Activated naive CD8-positive, alpha-beta T cell (primary cell): ENCODE measurements at regions not wholly inside any gene's neighbourhood (a gene's known extent, or its start where the extent isn't known, plus 50 kb on each side); places are given as distances from the start of the nearest gene placed in this dataset.
A peak's percentile ranks its signal among the peaks of the same experiment; 100 is the strongest.

ENCODE experiments used
- H3K27ac Mint-ChIP-seq: one replicate; pipeline ENCODE4 v1.8.0; 2021; ENCODE audit warnings: mixed read lengths
- H3K27me3 Mint-ChIP-seq: one replicate; pipeline ENCODE4 v1.8.0; 2021; ENCODE audit warnings: mixed read lengths
- H3K36me3 Mint-ChIP-seq: one replicate; pipeline ENCODE4 v1.8.0; 2021; ENCODE audit warnings: mixed read lengths
- H3K4me1 Mint-ChIP-seq: one replicate; pipeline ENCODE4 v1.8.0; 2021; ENCODE audit warnings: low read depth, mixed read lengths
- H3K4me3 Mint-ChIP-seq: one replicate; pipeline ENCODE4 v1.8.0; 2021; ENCODE audit warnings: mild to moderate bottlenecking, mixed read lengths
- H3K9me3 Mint-ChIP-seq: one replicate; pipeline ENCODE4 v1.8.0; 2021; ENCODE audit warnings: low read depth, mixed read lengths

DNA sequence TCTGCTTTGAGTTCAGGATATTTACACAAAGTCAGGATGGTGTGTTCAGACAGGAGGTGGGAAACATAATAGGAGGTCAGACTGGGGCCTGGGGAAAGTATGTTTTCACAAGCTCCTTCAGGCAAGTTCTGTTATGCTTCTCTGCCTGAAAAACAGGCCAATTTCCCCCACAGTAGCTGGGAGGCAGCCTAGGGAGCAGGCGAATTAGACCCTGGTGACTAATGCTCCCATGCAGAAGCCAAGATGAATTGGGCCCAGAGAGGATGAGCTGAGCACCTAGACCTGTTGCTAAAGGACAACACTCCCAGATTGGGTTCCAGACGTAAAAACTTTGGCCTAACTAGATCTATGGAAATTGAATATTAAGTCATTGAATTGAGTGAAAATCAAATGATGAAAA, 142.2 kb upstream of the MAP3K7 start:
- Mint-ChIP-seq H3K27me3 (peaks cover 4% of the 10 kb centered on the region), H3K36me3 (no peaks in the 10 kb centered on the region), H3K27ac (no peak overlapping the region), H3K4me3 (no peak overlapping the region), H3K9me3 (no peaks in the 10 kb centered on the region), H3K4me1 (no peaks in the 10 kb centered on the region)

DNA sequence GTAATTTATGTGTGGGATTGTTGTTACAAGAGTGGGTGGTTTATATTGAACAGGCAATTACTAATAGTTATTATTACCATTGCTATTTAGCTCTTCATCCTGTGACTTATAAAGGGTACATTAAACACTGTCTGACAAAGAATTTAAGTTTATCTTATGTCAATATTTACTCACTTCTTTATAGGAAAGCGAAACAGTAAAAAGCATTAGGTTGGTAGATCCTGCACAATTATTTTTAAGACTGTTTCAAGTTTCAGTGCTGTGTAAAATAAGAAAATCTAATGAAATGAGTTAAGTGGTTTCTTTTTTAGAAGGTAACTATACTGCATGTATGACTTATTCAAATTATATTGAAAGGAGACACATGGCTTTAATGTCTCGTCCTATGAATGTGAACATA, 135.8 kb upstream of the MAP3K7 start:
- Mint-ChIP-seq H3K4me1 (no peaks in the 10 kb centered on the region), H3K27me3 (peaks cover 5% of the 10 kb centered on the region), H3K9me3 (no peaks in the 10 kb centered on the region), H3K4me3 (no peak overlapping the region), H3K27ac (no peak overlapping the region), H3K36me3 (no peaks in the 10 kb centered on the region)

DNA sequence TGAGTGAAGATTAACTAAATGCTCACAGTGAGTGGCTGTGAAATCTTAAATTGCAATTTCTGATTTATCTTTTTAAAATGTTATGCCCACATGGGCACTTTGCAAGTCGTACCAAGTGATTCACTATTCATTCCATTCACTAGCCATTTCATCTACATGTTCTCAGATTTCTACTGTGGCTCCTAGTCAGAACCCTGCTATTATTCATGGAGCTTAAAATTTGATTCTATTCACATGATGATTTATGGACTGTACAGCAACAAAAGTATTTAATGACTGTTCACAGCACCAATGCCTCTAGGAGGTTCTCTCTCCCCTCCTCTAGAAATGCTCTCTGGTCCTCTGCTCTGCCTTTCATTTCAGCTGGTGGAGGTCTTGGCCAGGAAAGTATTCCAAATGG, 133.5 kb upstream of the MAP3K7 start:
- Mint-ChIP-seq H3K9me3 (no peaks in the 10 kb centered on the region), H3K27me3 (peaks cover 2% of the 10 kb centered on the region), H3K4me1 (no peaks in the 10 kb centered on the region), H3K27ac (no peak overlapping the region), H3K36me3 (no peaks in the 10 kb centered on the region), H3K4me3 (no peak overlapping the region)

DNA sequence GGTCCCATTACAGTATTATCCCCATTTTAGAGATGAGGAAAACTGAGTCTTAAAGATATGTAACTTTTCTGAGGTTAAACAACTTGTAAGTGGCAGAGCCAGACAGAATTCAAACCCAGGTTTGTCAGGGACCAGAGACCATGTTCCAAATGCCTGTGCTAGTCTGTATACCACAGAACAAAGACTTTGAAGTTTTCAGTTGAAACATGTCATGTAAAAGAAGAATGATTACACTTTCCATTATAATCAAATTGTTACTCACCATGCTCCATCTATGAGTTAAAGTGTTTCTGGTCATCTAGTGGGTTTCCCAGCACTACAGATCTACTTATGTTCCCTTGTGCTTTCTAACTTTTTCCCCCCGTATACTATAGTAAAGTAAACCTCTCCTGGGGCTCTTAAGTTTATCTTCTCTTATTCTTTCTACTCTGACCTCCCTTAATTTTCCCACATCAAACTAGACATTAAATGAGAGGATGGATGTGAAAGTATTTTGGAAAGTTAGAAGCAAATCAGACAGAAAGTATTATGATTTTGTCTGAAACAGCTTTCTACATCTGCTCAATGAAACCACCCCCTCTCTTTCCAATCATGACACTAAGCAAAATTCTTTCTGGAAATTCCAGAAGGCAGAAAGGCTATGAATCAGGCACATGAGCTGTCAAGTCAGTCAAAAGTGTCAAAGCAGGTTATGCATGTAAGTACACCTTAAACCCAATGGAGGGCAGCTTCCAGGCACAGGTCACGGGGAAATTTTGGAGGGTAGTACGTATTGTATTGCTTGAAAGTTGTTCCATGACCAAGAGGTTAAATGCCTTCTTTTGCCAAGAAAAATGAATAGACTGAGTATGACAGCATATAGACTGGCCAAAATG, 132.7 kb upstream of the MAP3K7 start:
- Mint-ChIP-seq H3K4me3 (no peak overlapping the region), H3K9me3 (no peaks in the 10 kb centered on the region), H3K27ac (peak overlapping the region; percentile 64), H3K36me3 (no peaks in the 10 kb centered on the region), H3K27me3 (peaks cover 4% of the 10 kb centered on the region), H3K4me1 (no peaks in the 10 kb centered on the region)

DNA sequence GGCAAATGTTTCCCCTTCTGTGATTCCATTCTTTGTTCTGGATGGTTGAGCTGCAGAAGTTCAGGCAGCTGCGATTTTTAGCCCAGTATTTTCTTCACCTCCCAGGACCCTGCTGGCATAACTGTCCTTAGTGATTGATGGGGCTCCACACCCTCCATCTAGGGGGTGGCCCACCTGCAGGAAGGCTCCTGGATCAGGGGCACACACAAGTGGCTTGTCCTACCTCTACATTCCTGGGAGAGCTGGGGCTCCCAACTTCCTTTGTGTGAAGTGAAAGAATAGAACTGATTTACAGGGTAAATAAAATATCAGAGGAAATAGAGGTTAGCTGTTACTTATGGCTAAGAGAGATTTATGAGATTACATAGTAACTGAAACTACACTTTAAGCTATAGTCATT, 129.5 kb upstream of the MAP3K7 start:
- Mint-ChIP-seq H3K36me3 (no peaks in the 10 kb centered on the region), H3K4me1 (no peaks in the 10 kb centered on the region), H3K9me3 (no peaks in the 10 kb centered on the region), H3K27ac (no peak overlapping the region), H3K4me3 (no peak overlapping the region), H3K27me3 (peaks cover 6% of the 10 kb centered on the region)

DNA sequence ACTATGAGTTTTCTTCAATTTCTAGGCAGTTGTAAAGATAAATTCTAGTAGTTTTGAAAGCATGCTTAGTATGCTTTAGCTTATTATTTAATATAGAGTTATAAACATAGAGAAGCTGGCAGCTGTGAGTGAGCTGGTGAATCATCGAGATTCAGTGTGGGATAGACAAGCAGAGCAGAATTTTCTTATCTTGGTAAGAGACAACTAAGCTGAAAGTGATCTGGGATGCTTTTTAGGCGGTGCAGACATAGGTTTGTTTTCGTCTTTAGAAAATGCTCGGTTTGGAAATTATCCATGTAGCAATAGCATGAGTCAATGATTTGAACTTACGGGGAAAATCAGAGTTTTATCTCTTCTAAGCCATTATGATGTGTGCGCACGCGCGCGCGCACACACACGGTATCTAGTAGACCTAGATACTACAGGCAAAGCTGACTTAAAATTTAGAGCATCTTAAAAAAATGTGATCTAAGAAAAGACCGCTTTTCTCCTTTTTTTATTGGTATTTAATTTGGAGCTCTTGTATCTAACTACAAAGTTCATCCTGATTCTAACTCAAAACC, 128.3 kb upstream of the MAP3K7 start:
- Mint-ChIP-seq H3K9me3 (no peaks in the 10 kb centered on the region), H3K4me1 (no peaks in the 10 kb centered on the region), H3K27me3 (peaks cover 6% of the 10 kb centered on the region), H3K4me3 (no peak overlapping the region), H3K36me3 (no peaks in the 10 kb centered on the region), H3K27ac (no peak overlapping the region)

DNA sequence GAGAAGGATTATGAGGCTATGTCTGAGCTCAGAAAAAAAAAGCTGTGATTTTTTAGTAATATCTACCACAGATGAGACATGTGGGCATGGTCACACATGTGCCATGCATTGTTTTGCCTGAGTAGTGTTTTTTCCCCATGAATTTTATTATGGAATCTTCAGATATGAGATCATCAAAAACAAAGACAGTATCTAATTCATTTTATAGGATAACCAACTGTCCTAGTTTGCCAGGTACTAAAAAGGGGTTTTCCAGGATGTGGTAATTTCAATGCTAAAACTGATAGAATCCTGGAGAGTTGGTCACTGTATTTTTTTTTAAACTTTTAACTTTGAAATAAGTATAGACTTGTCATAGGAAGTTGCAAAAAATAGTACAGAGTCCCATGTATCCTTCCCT, 127.4 kb upstream of the MAP3K7 start:
- Mint-ChIP-seq H3K36me3 (no peaks in the 10 kb centered on the region), H3K4me1 (no peaks in the 10 kb centered on the region), H3K27me3 (peaks cover 7% of the 10 kb centered on the region), H3K27ac (no peak overlapping the region), H3K4me3 (no peak overlapping the region), H3K9me3 (no peaks in the 10 kb centered on the region)

DNA sequence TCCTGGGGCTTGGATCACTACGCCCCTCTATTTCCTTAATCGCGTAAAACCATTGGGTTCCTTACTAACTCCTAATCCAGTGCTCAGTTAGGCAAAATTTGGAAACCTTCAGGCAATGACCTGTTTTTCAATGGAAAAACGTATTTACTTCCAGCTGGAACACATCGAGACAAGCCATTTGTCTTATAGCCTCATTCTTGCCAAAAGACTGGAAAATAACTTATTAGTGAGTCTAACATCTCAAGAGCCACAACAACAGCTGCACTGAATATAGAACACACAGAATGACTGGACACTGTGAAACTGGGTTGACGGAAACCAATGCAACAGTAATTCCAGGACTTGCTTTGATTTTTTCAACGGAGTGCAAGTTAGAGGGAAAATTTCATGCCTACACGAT, 125.2 kb upstream of the MAP3K7 start:
- H3K9me3 Mint-ChIP-seq, result no peaks in the 10 kb centered on the region
- H3K4me3 Mint-ChIP-seq, result no peak overlapping the region
- H3K36me3 Mint-ChIP-seq, result no peaks in the 10 kb centered on the region
- no peaks in the 10 kb centered on the region for H3K4me1 Mint-ChIP-seq
- no peak overlapping the region for H3K27ac Mint-ChIP-seq
- H3K27me3 Mint-ChIP-seq, result peaks cover 7% of the 10 kb centered on the region

DNA sequence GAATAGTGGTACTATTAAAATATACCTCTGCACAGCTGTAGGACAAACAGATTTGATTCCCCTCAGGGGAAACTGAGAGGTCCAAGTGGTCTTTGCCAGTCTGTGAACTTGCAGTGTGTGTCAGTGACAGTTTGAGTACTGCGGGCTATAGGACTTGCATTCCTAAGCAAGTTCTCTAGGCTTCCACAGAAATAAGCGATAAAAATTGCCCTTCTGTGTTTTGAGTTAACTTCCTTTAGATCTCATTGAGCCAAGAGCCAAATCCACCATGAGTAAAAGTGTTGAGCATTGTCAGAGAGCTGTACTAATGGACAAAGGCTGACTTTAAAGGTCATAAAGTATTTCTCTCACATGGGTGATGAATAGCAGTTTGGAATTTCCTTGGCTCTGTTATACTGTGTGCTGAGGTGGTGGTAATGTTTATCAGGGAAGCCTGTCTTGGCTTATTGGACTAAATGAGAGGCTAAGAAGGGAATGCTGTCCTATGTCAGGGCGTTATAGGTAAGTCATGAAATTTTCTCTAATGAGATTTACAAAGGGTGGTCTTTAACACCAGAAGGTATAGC, 122.6 kb upstream of the MAP3K7 start:
- Mint-ChIP-seq H3K27ac (no peak overlapping the region), H3K27me3 (peaks cover 4% of the 10 kb centered on the region), H3K4me1 (no peaks in the 10 kb centered on the region), H3K4me3 (no peak overlapping the region), H3K36me3 (no peaks in the 10 kb centered on the region), H3K9me3 (no peaks in the 10 kb centered on the region)

DNA sequence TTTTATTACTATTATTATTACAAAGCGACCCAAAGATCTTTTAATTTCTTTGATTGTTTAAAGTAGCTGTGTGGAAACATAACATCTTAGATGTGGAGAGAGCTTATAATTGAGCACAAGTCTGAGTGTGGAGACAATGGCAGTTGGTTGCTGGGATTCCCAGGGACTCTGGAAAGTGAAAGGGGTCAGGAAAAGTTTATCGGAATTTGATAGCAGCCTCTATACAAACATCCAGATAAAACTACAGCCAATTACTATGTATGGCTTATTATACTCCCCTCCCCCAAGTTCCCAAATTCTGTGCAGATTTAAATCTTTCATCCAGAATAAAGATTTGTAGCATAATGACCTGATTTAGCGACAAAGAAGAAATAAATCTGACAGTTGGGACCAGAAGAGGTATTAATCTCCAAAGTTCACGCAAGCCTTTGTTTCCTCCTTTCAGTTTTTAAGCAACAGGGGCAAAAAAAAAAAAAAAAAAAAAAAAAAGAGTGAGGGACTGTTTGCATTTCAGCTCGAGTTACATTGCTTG, 121.4 kb upstream of the MAP3K7 start:
- Mint-ChIP-seq H3K36me3 (no peaks in the 10 kb centered on the region), H3K4me3 (no peak overlapping the region), H3K4me1 (no peaks in the 10 kb centered on the region), H3K9me3 (no peaks in the 10 kb centered on the region), H3K27ac (no peak overlapping the region), H3K27me3 (peaks cover 4% of the 10 kb centered on the region)

DNA sequence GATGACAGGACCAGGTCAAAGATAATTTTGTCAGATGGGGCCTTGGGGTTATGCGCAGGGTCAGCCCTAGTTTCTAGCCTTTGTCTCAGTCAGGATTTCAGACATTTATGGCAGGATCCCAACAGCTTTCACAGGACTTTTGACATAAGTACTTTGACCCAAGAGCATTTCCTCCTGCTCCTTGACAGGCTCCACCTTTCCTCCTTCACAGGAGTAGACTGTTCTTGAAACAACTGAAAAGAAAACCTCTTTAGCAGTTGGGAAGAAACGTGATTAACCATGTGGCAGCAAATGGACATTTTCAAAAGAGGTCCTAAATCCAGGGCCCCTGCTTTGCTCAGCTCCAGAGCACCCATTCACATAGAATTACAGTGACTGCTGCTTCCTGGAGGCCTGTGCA, 120.4 kb upstream of the MAP3K7 start:
- H3K4me3 Mint-ChIP-seq, result no peak overlapping the region
- H3K27ac Mint-ChIP-seq, result no peak overlapping the region
- peaks cover 2% of the 10 kb centered on the region for H3K27me3 Mint-ChIP-seq
- no peaks in the 10 kb centered on the region for H3K9me3 Mint-ChIP-seq
- no peaks in the 10 kb centered on the region for H3K4me1 Mint-ChIP-seq
- H3K36me3 Mint-ChIP-seq, result no peaks in the 10 kb centered on the region

DNA sequence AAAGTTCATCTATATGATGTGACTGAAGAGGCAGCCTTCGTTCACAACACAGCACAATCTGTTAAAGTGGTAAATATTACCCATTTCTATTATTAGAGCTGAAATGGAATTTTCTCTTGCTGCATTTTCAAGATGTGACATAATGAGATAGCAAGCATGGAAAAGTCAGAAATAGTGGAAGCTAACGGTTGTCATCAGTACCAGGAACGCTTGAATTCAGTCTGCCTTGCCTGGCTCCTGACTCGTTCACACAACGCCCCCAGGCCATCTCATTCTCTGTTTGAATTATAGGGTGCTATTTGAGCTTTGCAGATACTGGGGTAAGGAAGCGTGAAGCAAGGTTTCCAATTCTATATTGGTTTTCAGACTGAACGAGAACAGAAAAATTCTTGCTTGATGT, 116.5 kb upstream of the MAP3K7 start:
- Mint-ChIP-seq H3K4me1 (peaks cover 8% of the 10 kb centered on the region), H3K4me3 (no peak overlapping the region), H3K36me3 (no peaks in the 10 kb centered on the region), H3K9me3 (no peaks in the 10 kb centered on the region), H3K27me3 (no peaks in the 10 kb centered on the region), H3K27ac (no peak overlapping the region)

DNA sequence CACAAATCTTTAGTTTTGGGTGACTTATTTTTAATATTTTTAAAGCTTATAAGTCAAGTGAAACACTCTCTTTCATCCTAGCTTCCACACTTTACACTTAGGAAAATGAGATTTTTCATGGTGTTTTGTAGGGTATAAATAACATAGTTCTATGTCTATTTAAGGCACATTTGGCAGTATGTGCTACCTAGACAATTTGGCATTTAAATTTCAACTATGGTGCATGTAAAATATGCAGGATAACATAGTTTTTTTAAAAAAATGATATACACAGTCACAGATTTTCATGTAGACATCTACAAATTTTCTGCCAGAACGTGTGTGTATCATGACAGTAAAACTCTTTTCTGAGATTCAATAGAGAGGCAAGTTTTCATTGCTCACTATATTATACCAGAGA, 115.1 kb upstream of the MAP3K7 start:
- no peak overlapping the region for H3K27ac Mint-ChIP-seq
- H3K4me1 Mint-ChIP-seq, result peaks cover 8% of the 10 kb centered on the region
- no peak overlapping the region for H3K4me3 Mint-ChIP-seq
- H3K36me3 Mint-ChIP-seq, result no peaks in the 10 kb centered on the region
- H3K9me3 Mint-ChIP-seq, result no peaks in the 10 kb centered on the region
- H3K27me3 Mint-ChIP-seq, result peaks cover 1% of the 10 kb centered on the region

DNA sequence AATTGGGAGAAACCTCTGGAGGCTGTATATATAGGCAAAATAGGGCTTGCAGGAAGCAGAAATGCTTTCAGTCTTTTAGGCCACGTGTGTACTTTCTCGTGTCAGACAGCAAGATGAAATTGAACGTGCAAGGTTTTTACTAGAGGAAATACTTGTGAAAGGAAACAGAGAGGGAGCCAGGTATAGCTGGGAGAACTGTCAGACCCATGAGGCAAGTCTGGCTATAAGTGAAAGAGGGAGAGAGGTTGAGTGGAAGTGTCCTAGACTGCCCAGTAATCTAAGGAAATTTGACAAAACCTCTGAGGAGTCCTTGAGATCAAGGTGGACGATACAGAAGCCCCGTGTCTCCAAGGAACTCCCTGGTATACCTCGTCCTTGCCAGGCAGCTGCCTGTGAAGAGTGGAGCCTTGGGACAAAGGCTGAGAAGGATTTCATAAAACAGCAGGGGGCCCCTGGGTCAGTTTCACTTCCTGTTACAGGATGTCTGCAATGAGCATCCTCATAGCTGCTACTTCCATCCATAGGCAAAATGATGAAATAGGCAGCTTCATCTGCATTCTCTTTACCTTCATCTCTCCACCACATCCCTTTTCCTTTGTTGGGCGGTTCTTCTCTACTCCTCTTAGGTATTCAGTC, 114.4 kb upstream of the MAP3K7 start:
- Mint-ChIP-seq H3K27me3 (peaks cover 3% of the 10 kb centered on the region), H3K9me3 (no peaks in the 10 kb centered on the region), H3K4me1 (peaks cover 8% of the 10 kb centered on the region), H3K27ac (no peak overlapping the region), H3K4me3 (no peak overlapping the region), H3K36me3 (no peaks in the 10 kb centered on the region)

DNA sequence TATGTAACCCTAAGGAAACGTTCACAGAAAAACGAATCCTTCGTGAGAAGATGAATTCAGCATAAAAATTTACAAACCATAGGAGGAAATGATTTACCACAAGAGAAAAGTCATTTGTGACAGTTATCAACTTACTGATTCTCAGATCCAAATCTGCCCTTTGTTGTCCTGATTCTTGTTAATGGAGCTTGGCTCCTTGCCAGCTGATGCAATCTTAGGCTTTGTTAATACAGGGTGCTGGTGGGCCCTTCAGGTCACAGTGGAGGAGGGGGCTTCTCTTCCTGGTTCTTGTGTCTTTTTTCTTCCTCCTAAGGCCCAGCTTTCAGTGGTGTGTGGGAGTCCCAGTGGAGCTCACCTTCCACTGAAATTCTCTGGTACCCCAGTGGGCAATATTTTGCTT, 108.4 kb upstream of the MAP3K7 start:
- Mint-ChIP-seq H3K9me3 (peaks cover 4% of the 10 kb centered on the region), H3K27ac (no peak overlapping the region), H3K27me3 (peaks cover 18% of the 10 kb centered on the region), H3K36me3 (no peaks in the 10 kb centered on the region), H3K4me3 (no peak overlapping the region), H3K4me1 (no peaks in the 10 kb centered on the region)
